H1 (cell line): ENCODE measurements at regions not wholly inside any gene's neighbourhood (a gene's known extent, or its start where the extent isn't known, plus 50 kb on each side); places are given as distances from the start of the nearest gene placed in this dataset.

Experiments
- CTCF ChIA-PET: fragments of 300-600 bp; sonication (Branson Sonifier 250); formaldehyde crosslinking; loops from one replicate; lab custom pipeline; 2021; ENCODE audit not compliant: partially characterized antibody; lab: Charles Lee
- POLR2A ChIA-PET: fragments of 300-600 bp; sonication (Branson Sonifier 250); formaldehyde crosslinking; loops from one replicate; lab custom pipeline; 2021; ENCODE audit warnings: inconsistent platforms; ENCODE audit not compliant: partially characterized antibody; lab: Charles Lee
- DNase-seq, 2 experiments: peaks; one replicate each; pipeline versions ENCODE4 v3.0.0 to v3.0.0-alpha.2; 2010 to 2022; ENCODE audit warnings: low spot score in 2 of 2, low read depth in 1 of 2, mixed read lengths in 1 of 2
- FAIRE-seq: peaks from 2 replicates; lab custom pipeline; 2011; peaks lifted over from hg19 to GRCh38; lab: Jason Lieb, UNC
- H2AFZ ChIP-seq: 2 replicates; pipeline ENCODE4 v1.8.1; 2012; ENCODE audit warnings: low read length, inconsistent platforms
- H2AK5ac ChIP-seq: 2 replicates; pipeline ENCODE4 v1.6.1; 2013; ENCODE audit warnings: low read depth, low read length
- H2BK120ac ChIP-seq: replicated peaks from 2 replicates; pipeline ENCODE3; 2013; ENCODE audit warnings: low read depth, low read length, inconsistent platforms
- H2BK12ac ChIP-seq: 2 replicates; pipeline ENCODE4 v1.6.1; 2013; ENCODE audit warnings: low read depth, low read length
- H2BK15ac ChIP-seq: 2 replicates; pipeline ENCODE4 v1.6.1; 2013; ENCODE audit warnings: low read length
- H2BK20ac ChIP-seq: 2 replicates; pipeline ENCODE4 v1.6.1; 2013; ENCODE audit warnings: low read length
- H2BK5ac ChIP-seq: 2 replicates; pipeline ENCODE4 v1.6.1; 2013; ENCODE audit warnings: low read depth, low read length
- H3K14ac ChIP-seq: 2 replicates; pipeline ENCODE4 v1.6.1; 2013; ENCODE audit warnings: inconsistent platforms; ENCODE audit not compliant: insufficient read length
- H3K18ac ChIP-seq: 2 replicates; pipeline ENCODE4 v1.6.1; 2013; ENCODE audit warnings: low read length; ENCODE audit errors: extremely low read depth
- H3K23ac ChIP-seq: 2 replicates; pipeline ENCODE4 v1.6.1; 2013; ENCODE audit warnings: inconsistent platforms; ENCODE audit not compliant: insufficient read length
- H3K23me2 ChIP-seq: 2 replicates; pipeline ENCODE4 v1.6.1; 2013; ENCODE audit warnings: low read depth, low read length
- H3K27ac ChIP-seq: 2 replicates; pipeline ENCODE4 v1.6.1; 2011; ENCODE audit warnings: low read depth, low read length, inconsistent platforms
- H3K27me3 ChIP-seq, 4 experiments: replicated peaks in 1 of 4; 1 replicate in 1 of 4; 2 replicates in 3 of 4; pipeline versions ENCODE4 v1.6.1 to v1.8.1; 2011 to 2013; ENCODE audit warnings: low read length in 3 of 4, mild to moderate bottlenecking in 3 of 4, inconsistent platforms in 2 of 4, mixed read lengths in 2 of 4, moderate library complexity in 1 of 4; ENCODE audit not compliant: control insufficient read depth in 3 of 4, insufficient read depth in 3 of 4; ENCODE audit errors: extremely low read depth in 1 of 4
- H3K36me3 ChIP-seq, 4 experiments: 2 replicates each; pipeline versions ENCODE4 v1.6.1 to v1.8.1; 2011 to 2013; ENCODE audit warnings: mild to moderate bottlenecking in 4 of 4, low read length in 3 of 4, moderate library complexity in 2 of 4, control low read depth in 1 of 4, inconsistent platforms in 1 of 4; ENCODE audit not compliant: insufficient read depth in 4 of 4, control insufficient read depth in 2 of 4
- H3K4ac ChIP-seq: replicated peaks from 2 replicates; pipeline ENCODE3; 2013; ENCODE audit warnings: low read length, low read depth, mixed read lengths, inconsistent platforms; ENCODE audit not compliant: insufficient read length
- H3K4me1 ChIP-seq, 4 experiments: replicated peaks in 1 of 4; 1 replicate in 1 of 4; 2 replicates in 3 of 4; pipeline versions ENCODE4 v1.6.1 to v1.8.1; 2011 to 2013; ENCODE audit warnings: low read length in 3 of 4, inconsistent platforms in 2 of 4, mixed read lengths in 1 of 4; ENCODE audit not compliant: insufficient read depth in 4 of 4, control insufficient read depth in 3 of 4
- H3K4me2 ChIP-seq, 2 experiments: 2 replicates each; pipeline versions ENCODE4 v1.6.1 to v1.8.1; 2011 to 2013; ENCODE audit warnings: low read depth in 2 of 2, low read length in 2 of 2, control low read depth in 1 of 2, inconsistent platforms in 1 of 2, mild to moderate bottlenecking in 1 of 2; ENCODE audit not compliant: insufficient read depth in 1 of 2
- H3K4me3 ChIP-seq, 4 experiments: fragments of 200-600, 300-600 bp in 1 of 4; sonication (generic), shearing (Covaris generic), sonication (Bioruptor Twin) in 1 of 4; 2 replicates each; pipeline versions ENCODE4 v1.5.1 to v1.8.1; 2011 to 2016; ENCODE audit warnings: low read length in 4 of 4, low read depth in 3 of 4, control low read depth in 2 of 4, inconsistent platforms in 2 of 4, mild to moderate bottlenecking in 2 of 4, mixed read lengths in 1 of 4, moderate library complexity in 1 of 4; ENCODE audit not compliant: insufficient read depth in 2 of 4; ENCODE audit errors: extremely low read depth in 1 of 4
- H3K56ac ChIP-seq: replicated peaks from 2 replicates; pipeline ENCODE3; 2013; ENCODE audit warnings: low read depth, mild to moderate bottlenecking, mixed read lengths, low read length, inconsistent platforms; ENCODE audit not compliant: insufficient read length
- H3K79me1 ChIP-seq: 2 replicates; pipeline ENCODE4 v1.6.1; 2013; ENCODE audit warnings: low read depth, low read length, control low read depth
- H3K79me2 ChIP-seq, 2 experiments: 2 replicates each; pipeline versions ENCODE4 v1.6.1 to v1.8.1; 2012 to 2013; ENCODE audit warnings: low read length in 2 of 2, mild to moderate bottlenecking in 2 of 2, inconsistent platforms in 1 of 2; ENCODE audit not compliant: insufficient read depth in 2 of 2, control insufficient read depth in 1 of 2
- H3K9ac ChIP-seq, 4 experiments: replicated peaks in 1 of 4; 1 replicate in 1 of 4; 2 replicates in 3 of 4; pipeline versions ENCODE4 v1.6.1 to v1.8.1; 2011 to 2013; ENCODE audit warnings: low read depth in 3 of 4, low read length in 3 of 4, control low read depth in 2 of 4, mild to moderate bottlenecking in 2 of 4, moderate library complexity in 2 of 4, inconsistent platforms in 1 of 4; ENCODE audit errors: extremely low read depth in 1 of 4
- H3K9me3 ChIP-seq, 2 experiments: 2 replicates each; pipeline versions ENCODE4 v1.6.1 to v1.8.1; 2012 to 2013; ENCODE audit warnings: mild to moderate bottlenecking in 2 of 2, moderate library complexity in 2 of 2, control low read depth in 1 of 2, inconsistent platforms in 1 of 2, low read depth in 1 of 2, low read length in 1 of 2, mixed read lengths in 1 of 2; ENCODE audit not compliant: insufficient read depth in 2 of 2
- H4K20me1 ChIP-seq, 2 experiments: replicated peaks in 1 of 2; 2 replicates each; pipeline versions ENCODE3 to v1.8.1; 2011 to 2013; ENCODE audit warnings: inconsistent platforms in 2 of 2, low read length in 2 of 2, mild to moderate bottlenecking in 1 of 2; ENCODE audit not compliant: insufficient read depth in 2 of 2, control insufficient read depth in 1 of 2
- H4K5ac ChIP-seq: 2 replicates; pipeline ENCODE4 v1.6.1; 2013; ENCODE audit warnings: low read length, low read depth, mixed read lengths, inconsistent platforms; ENCODE audit not compliant: insufficient read length
- H4K8ac ChIP-seq: 2 replicates; pipeline ENCODE4 v1.8.0; 2013; ENCODE audit warnings: mild to moderate bottlenecking, moderate library complexity, low read length, inconsistent platforms; ENCODE audit not compliant: insufficient read depth; ENCODE audit errors: extremely low read depth
- H4K91ac ChIP-seq: replicated peaks from 2 replicates; pipeline ENCODE3; 2013; ENCODE audit warnings: low read length, mixed read lengths, inconsistent platforms; ENCODE audit not compliant: insufficient read length
- CBX5 ChIP-seq: fragments of 300-800, 300-1000 bp; sonication (generic); IDR thresholded peaks from 2 replicates; pipeline ENCODE4 v1.7.1; 2016; ENCODE audit warnings: antibody characterized with exemption, low read length, low read depth
- CTBP2 ChIP-seq: IDR thresholded peaks from 2 replicates; pipeline ENCODE4 v1.7.0; 2011; ENCODE audit warnings: borderline replicate concordance, mild to moderate bottlenecking, moderate library complexity, mixed read lengths, low read length; ENCODE audit not compliant: insufficient read depth, insufficient read length
- EGR1 ChIP-seq: IDR thresholded peaks from 2 replicates; pipeline ENCODE4 v1.6.1; 2011; ENCODE audit warnings: low read depth, low read length, borderline replicate concordance
- EP300 ChIP-seq, 2 experiments: IDR thresholded peaks; 1 replicate in 1 of 2; 2 replicates in 1 of 2; pipeline ENCODE4 v1.6.1; 2011 to 2012; ENCODE audit warnings: low read depth in 2 of 2, low read length in 2 of 2, mild to moderate bottlenecking in 2 of 2, borderline replicate concordance in 1 of 2, inconsistent platforms in 1 of 2, moderate library complexity in 1 of 2
- GTF2F1 ChIP-seq: IDR thresholded peaks from 2 replicates; pipeline ENCODE4 v1.6.1; 2012; ENCODE audit warnings: low read depth, low read length, improper control_type of control experiment, borderline replicate concordance
- KDM1A ChIP-seq: fragments of 200-600, 300-600 bp; sonication (generic); IDR thresholded peaks from 2 replicates; pipeline ENCODE4 v1.7.1; 2016; ENCODE audit warnings: mild to moderate bottlenecking, low read length, borderline replicate concordance
- KDM4A ChIP-seq: IDR thresholded peaks from one replicate; pipeline ENCODE4 v1.7.1; 2012; ENCODE audit warnings: low read depth, mild to moderate bottlenecking, moderate library complexity, low read length, inconsistent platforms; ENCODE audit not compliant: severe bottlenecking
- MAFK ChIP-seq: IDR thresholded peaks from 2 replicates; pipeline ENCODE4 v1.6.1; 2012; ENCODE audit warnings: low read depth, mild to moderate bottlenecking, improper control_type of control experiment, low read length
- PHF8 ChIP-seq: fragments of 200-600 bp; sonication (generic); conservative IDR thresholded peaks from 2 replicates; pipeline ENCODE4 v1.7.1; 2012; ENCODE audit warnings: low read depth, mild to moderate bottlenecking, inconsistent platforms, low read length, moderate library complexity
- RAD21 ChIP-seq, 2 experiments: IDR thresholded peaks in 1 of 2; conservative IDR thresholded peaks in 1 of 2; 2 replicates each; pipeline ENCODE4 v1.6.1; 2011; ENCODE audit warnings: low read depth in 2 of 2, low read length in 2 of 2, improper control_type of control experiment in 1 of 2, inconsistent platforms in 1 of 2, mild to moderate bottlenecking in 1 of 2, moderate library complexity in 1 of 2
- RFX5 ChIP-seq: IDR thresholded peaks from 2 replicates; pipeline ENCODE4 v1.6.1; 2011; ENCODE audit warnings: low read depth, low read length, improper control_type of control experiment, borderline replicate concordance
- SAP30 ChIP-seq: fragments of 300-600 bp; sonication (generic); IDR thresholded peaks from 2 replicates; pipeline ENCODE4 v1.7.1; 2012; ENCODE audit warnings: low read length, moderate library complexity, mild to moderate bottlenecking, inconsistent platforms; ENCODE audit not compliant: insufficient read depth, insufficient replicate concordance
- SIRT6 ChIP-seq: IDR thresholded peaks from one replicate; pipeline ENCODE4 v1.7.1; 2012; ENCODE audit warnings: low read length, inconsistent platforms
- SP2 ChIP-seq: IDR thresholded peaks from 2 replicates; pipeline ENCODE4 v1.6.1; 2012; ENCODE audit warnings: mild to moderate bottlenecking, low read length, inconsistent platforms
- WGBS, 2 experiments: shearing (Covaris generic) in 1 of 2; methylation state at CpG; one replicate each; pipeline versions ENCODE4 v1.1.6 to v1.1.7; 2013 to 2015; ENCODE audit warnings: low lambda C conversion rate in 2 of 2, mixed read lengths in 2 of 2, inconsistent platforms in 1 of 2, low coverage in 1 of 2, missing lambda C conversion rate in 1 of 2; ENCODE audit not compliant: insufficient replicate concordance in 2 of 2, insufficient coverage in 1 of 2, insufficient read length in 1 of 2; ENCODE audit errors: extremely low coverage in 1 of 2, missing lambda C conversion rate in 1 of 2; 5-methylcytosine and 5-hydroxymethylcytosine counted together

DNA sequence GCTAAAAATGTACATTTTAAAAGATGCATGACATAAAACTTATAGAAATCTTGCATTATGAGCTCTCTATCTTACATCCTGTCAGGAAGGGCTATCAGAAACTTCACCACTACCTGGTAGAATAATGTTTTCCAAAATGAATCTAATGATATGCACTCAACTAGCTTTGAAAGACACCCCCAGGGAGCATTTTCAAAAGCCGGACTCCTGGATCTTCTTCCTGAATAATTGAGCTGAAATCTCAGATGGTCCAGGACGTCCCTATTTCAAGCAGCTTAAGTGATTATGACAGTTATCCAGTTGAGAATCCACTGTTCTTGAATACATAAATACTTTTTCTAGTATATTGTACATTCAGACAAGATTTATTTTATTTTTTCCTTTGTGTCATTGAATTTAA lies 200.6 kb upstream of the MGAT4C start:
- Histone ChIP-seq H3K14ac (no peak overlapping the region), H3K23me2 (no peaks in the 10 kb centered on the region), H2AK5ac (no peak overlapping the region), H3K56ac (no peak overlapping the region), H4K8ac (no peak overlapping the region), H3K4me1 (peaks cover 0 to 3% (median 0%) of the 10 kb centered on the region in 4 experiments; a peak in 2 of 7 replicates), H3K27ac (no peak overlapping the region), H3K9me3 (no peaks in the 10 kb centered on the region), H3K79me2 (no peaks in the 10 kb centered on the region), H3K4ac (no peak overlapping the region), H2BK15ac (no peak overlapping the region), H3K4me2 (no peak overlapping the region), H3K27me3 (no peaks in the 10 kb centered on the region), H2BK20ac (no peak overlapping the region), H3K9ac (no peak overlapping the region), H3K79me1 (no peaks in the 10 kb centered on the region), H2BK5ac (no peak overlapping the region), H2BK120ac (no peak overlapping the region), H3K36me3 (no peaks in the 10 kb centered on the region), H2BK12ac (no peak overlapping the region), H3K4me3 (no peak overlapping the region), H4K20me1 (no peaks in the 10 kb centered on the region), H4K5ac (no peak overlapping the region), H4K91ac (no peak overlapping the region), H3K23ac (no peak overlapping the region), H3K18ac (no peak overlapping the region), H2AFZ (no peak overlapping the region)
- no peak for FAIRE-seq
- WGBS, 2 experiments, result 82% methylated on average over 2 of the region's 2 CpGs; no CpG with 5 or more reads in 1 of the 2 experiments
- DNase-seq, result no peak
- ChIA-PET CTCF (interaction anchor here (1.0 kb wide), 1 partner anchor 11 kb away, joined by 4 read pairs; no protein-coding TSS in a partner anchor), POLR2A (no interaction called here)
- TF ChIP-seq RFX5, result no peak
- TF ChIP-seq SP2, result no peak
- no peak for TF ChIP-seq SIRT6
- TF ChIP-seq SAP30, result no peak
- TF ChIP-seq EP300 (IDR thresholded peaks at IDR 0.05; ENCODE audit: borderline replicate concordance in 1 of 2, low read depth in 2 of 2, low read length in 2 of 2), result no peak
- TF ChIP-seq KDM4A, result no peak
- TF ChIP-seq GTF2F1, result no peak
- TF ChIP-seq CTBP2, result no peak
- TF ChIP-seq KDM1A, result no peak
- TF ChIP-seq RAD21 (IDR thresholded peaks at IDR 0.05 in 1 of 2, conservative IDR thresholded peaks at IDR 0.05 in 1 of 2; ENCODE audit: low read depth in 2 of 2, low read length in 2 of 2), result no peak
- TF ChIP-seq PHF8, result no peak
- TF ChIP-seq EGR1, result no peak
- no peak for TF ChIP-seq MAFK
- no peak for TF ChIP-seq CBX5
